Neural progenitor cell (in vitro differentiated cells): ENCODE measurements at regions not wholly inside any gene's neighbourhood (a gene's known extent, or its start where the extent isn't known, plus 50 kb on each side); places are given as distances from the start of the nearest gene placed in this dataset.

Experiments used
- DNase-seq: peaks from one replicate; pipeline ENCODE4 v3.0.0-alpha.2; 2016; ENCODE audit warnings: low spot score
- H2AFZ ChIP-seq: fragments of 200-600 bp; sonication (generic); replicated peaks from 2 replicates; pipeline ENCODE4 v1.6.1; 2016; ENCODE audit warnings: antibody characterized with exemption
- H3F3A ChIP-seq: fragments of 200-600 bp; sonication (generic); 2 replicates; pipeline ENCODE4 v1.6.1; 2016; ENCODE audit warnings: antibody characterized with exemption, low read depth
- H3K27ac ChIP-seq: fragments of 200-600 bp; sonication (generic); 2 replicates; pipeline ENCODE4 v1.5.1; 2016; ENCODE audit warnings: mild to moderate bottlenecking
- H3K27me3 ChIP-seq: fragments of 200-600 bp; sonication (generic); 2 replicates; pipeline ENCODE4 v1.6.1; 2016; ENCODE audit warnings: mild to moderate bottlenecking, moderate library complexity
- H3K36me3 ChIP-seq: fragments of 200-600 bp; sonication (generic); 2 replicates; pipeline ENCODE4 v1.5.1; 2016
- H3K4me1 ChIP-seq: fragments of 200-600 bp; sonication (generic); 2 replicates; pipeline ENCODE4 v1.6.1; 2016; ENCODE audit warnings: mixed run types
- H3K4me2 ChIP-seq: fragments of 200-600 bp; sonication (generic); 2 replicates; pipeline ENCODE4 v1.6.1; 2016
- H3K4me3 ChIP-seq: fragments of 200-600 bp; sonication (generic); 2 replicates; pipeline ENCODE4 v1.5.1; 2016
- H3K79me2 ChIP-seq: fragments of 200-600 bp; sonication (generic); 2 replicates; pipeline ENCODE4 v1.6.1; 2016; ENCODE audit warnings: low read depth
- H3K9ac ChIP-seq: fragments of 200-600 bp; sonication (generic); 2 replicates; pipeline ENCODE4 v1.6.1; 2016
- H3K9me3 ChIP-seq: fragments of 200-600 bp; sonication (generic); 2 replicates; pipeline ENCODE4 v1.5.1; 2016; ENCODE audit warnings: low read depth
- H4K20me1 ChIP-seq: fragments of 200-600 bp; sonication (generic); 2 replicates; pipeline ENCODE4 v1.6.1; 2016; ENCODE audit warnings: low read depth
- H3K27ac Mint-ChIP-seq: 3 replicates; pipeline ENCODE4 v1.8.0; 2021; ENCODE audit warnings: mixed read lengths
- H3K27me3 Mint-ChIP-seq: 2 replicates; pipeline ENCODE4 v1.8.0; 2022; ENCODE audit warnings: low read depth, mild to moderate bottlenecking, inconsistent platforms, moderate library complexity, mixed read lengths; ENCODE audit not compliant: insufficient read depth
- H3K36me3 Mint-ChIP-seq: 3 replicates; pipeline ENCODE4 v1.8.0; 2021; ENCODE audit warnings: mixed read lengths
- H3K4me1 Mint-ChIP-seq: 3 replicates; pipeline ENCODE4 v1.8.0; 2021; ENCODE audit warnings: mixed read lengths
- H3K4me3 Mint-ChIP-seq: 3 replicates; pipeline ENCODE4 v1.8.0; 2021; ENCODE audit warnings: mild to moderate bottlenecking, moderate library complexity, mixed read lengths
- H3K9me3 Mint-ChIP-seq: 3 replicates; pipeline ENCODE4 v1.8.0; 2020; ENCODE audit warnings: mixed read lengths
- CTCF ChIP-seq: fragments of 200-600 bp; sonication (generic); IDR thresholded peaks from 2 replicates; pipeline ENCODE4 v1.5.1; 2017; ENCODE audit warnings: antibody characterized with exemption, mild to moderate bottlenecking
- EZH2 ChIP-seq: fragments of 200-600 bp; sonication (generic); IDR thresholded peaks from 2 replicates; pipeline ENCODE4 v1.6.1; 2017; ENCODE audit warnings: antibody characterized with exemption, mild to moderate bottlenecking, moderate library complexity
- EZH2phosphoT487 ChIP-seq: fragments of 200-600 bp; sonication (generic); IDR thresholded peaks from 2 replicates; pipeline ENCODE4 v1.6.1; 2017; ENCODE audit warnings: antibody characterized with exemption

- H3K4me1 ChIP-seq = peaks cover 7% of the 10 kb centered on the region
- no peaks in the 10 kb centered on the region for H3K9me3 ChIP-seq
- no peaks in the 10 kb centered on the region for H4K20me1 ChIP-seq
- no peaks in the 10 kb centered on the region for H3K79me2 ChIP-seq
- Mint-ChIP-seq H3K4me3 (no peak overlapping the region), H3K9me3 (no peaks in the 10 kb centered on the region), H3K4me1 (peaks cover 15% of the 10 kb centered on the region), H3K27ac (peak overlapping the region; percentile 47), H3K27me3 (peaks cover 2% of the 10 kb centered on the region), H3K36me3 (no peaks in the 10 kb centered on the region)
- no peaks in the 10 kb centered on the region for H3K27me3 ChIP-seq
- H3K27ac ChIP-seq = no peak overlapping the region
- no peaks in the 10 kb centered on the region for H3F3A ChIP-seq
- H3K4me2 ChIP-seq = no peak overlapping the region
- H3K9ac ChIP-seq = no peak overlapping the region
- H2AFZ ChIP-seq = peak overlapping the region; percentile 92
- DNase-seq = peak; percentile 1
- H3K36me3 ChIP-seq = no peaks in the 10 kb centered on the region
- TF ChIP-seq EZH2phosphoT487 (no peak), EZH2 (no peak), CTCF (no peak)
- H3K4me3 ChIP-seq = no peak overlapping the region
These were observed 59.0 kb upstream of the TNRC6C start for GRCh38 chr17:77899498-77899897.

GRCh38 chr17:77901481-77901880 is 57.0 kb upstream of the TNRC6C start:
- H3K79me2 ChIP-seq = no peaks in the 10 kb centered on the region
- H3K9ac ChIP-seq = no peak overlapping the region
- no peaks in the 10 kb centered on the region for H3K36me3 Mint-ChIP-seq
- no peaks in the 10 kb centered on the region for H3K9me3 Mint-ChIP-seq
- H3K27me3 ChIP-seq = no peaks in the 10 kb centered on the region
- no peaks in the 10 kb centered on the region for H4K20me1 ChIP-seq
- peak; percentile 1 for DNase-seq
- no peak overlapping the region for H3K4me3 ChIP-seq
- no peak overlapping the region for H2AFZ ChIP-seq
- TF ChIP-seq CTCF = no peak
- no peak for TF ChIP-seq EZH2
- TF ChIP-seq EZH2phosphoT487 = no peak
- peaks cover 7% of the 10 kb centered on the region for H3K27me3 Mint-ChIP-seq
- no peaks in the 10 kb centered on the region for H3F3A ChIP-seq
- no peaks in the 10 kb centered on the region for H3K36me3 ChIP-seq
- no peak overlapping the region for H3K27ac Mint-ChIP-seq
- peaks cover 7% of the 10 kb centered on the region for H3K4me1 ChIP-seq
- peaks cover 15% of the 10 kb centered on the region for H3K4me1 Mint-ChIP-seq
- H3K4me3 Mint-ChIP-seq = no peak overlapping the region
- H3K27ac ChIP-seq = no peak overlapping the region
- H3K9me3 ChIP-seq = no peaks in the 10 kb centered on the region
- H3K4me2 ChIP-seq = no peak overlapping the region

GRCh38 chr17:77905266-77905665 is 53.2 kb upstream of the TNRC6C start:
- Mint-ChIP-seq H3K9me3 (peaks cover 3% of the 10 kb centered on the region), H3K27me3 (peaks cover 11% of the 10 kb centered on the region), H3K27ac (no peak overlapping the region), H3K4me1 (peaks cover 4% of the 10 kb centered on the region), H3K4me3 (no peak overlapping the region), H3K36me3 (no peaks in the 10 kb centered on the region)
- H2AFZ ChIP-seq = no peak overlapping the region
- no peaks in the 10 kb centered on the region for H3K27me3 ChIP-seq
- H4K20me1 ChIP-seq = no peaks in the 10 kb centered on the region
- no peaks in the 10 kb centered on the region for H3F3A ChIP-seq
- no peaks in the 10 kb centered on the region for H3K36me3 ChIP-seq
- no peaks in the 10 kb centered on the region for H3K9me3 ChIP-seq
- no peaks in the 10 kb centered on the region for H3K79me2 ChIP-seq
- no peak overlapping the region for H3K27ac ChIP-seq
- peaks cover 7% of the 10 kb centered on the region for H3K4me1 ChIP-seq
- H3K9ac ChIP-seq = no peak overlapping the region
- no peak overlapping the region for H3K4me3 ChIP-seq
- peak; percentile 0 for DNase-seq
- TF ChIP-seq CTCF = no peak
- no peak for TF ChIP-seq EZH2
- no peak for TF ChIP-seq EZH2phosphoT487
- H3K4me2 ChIP-seq = no peak overlapping the region
